HG03521 (cell line): ENCODE measurements at regions not wholly inside any gene's neighbourhood (a gene's known extent, or its start where the extent isn't known, plus 50 kb on each side); places are given as distances from the start of the nearest gene placed in this dataset.

Source experiments
- ATAC-seq: cut with Tn5 transposase; IDR thresholded peaks from one replicate; pipeline ENCODE4 v1.9.1; 2021; ENCODE audit warnings: mild to moderate bottlenecking, moderate library complexity; ENCODE audit not compliant: unreplicated experiment

- ATAC-seq, result no peak
Measured at GRCh38 chr2:12964904-12965539, 248.3 kb downstream of the TRIB2 start.

GRCh38 chr2:12965540-12966269 lies 249.0 kb downstream of the TRIB2 start:
- no peak for ATAC-seq

- no peak for ATAC-seq
Measured at GRCh38 chr2:12967804-12968203, 251.1 kb downstream of the TRIB2 start.

- no peak for ATAC-seq
Measured at GRCh38 chr2:12968399-12968798, 251.7 kb downstream of the TRIB2 start.

GRCh38 chr2:12970861-12971260 lies 254.1 kb downstream of the TRIB2 start:
- ATAC-seq, result no peak

- ATAC-seq, result no peak
Measured at GRCh38 chr2:12971581-12972365, 255.0 kb downstream of the TRIB2 start.

- no peak for ATAC-seq
Measured at GRCh38 chr2:12978066-12978835, 261.5 kb downstream of the TRIB2 start.

GRCh38 chr2:12979066-12979465 lies 262.3 kb downstream of the TRIB2 start:
- no peak for ATAC-seq

GRCh38 chr2:12980817-12981216 lies 264.1 kb downstream of the TRIB2 start:
- no peak for ATAC-seq

GRCh38 chr2:12982149-12982584 lies 265.4 kb downstream of the TRIB2 start:
- no peak for ATAC-seq

- ATAC-seq, result no peak
Measured at GRCh38 chr2:12987246-12987645, 270.5 kb downstream of the TRIB2 start.

GRCh38 chr2:12988279-12988678 lies 271.5 kb downstream of the TRIB2 start:
- ATAC-seq, result no peak

GRCh38 chr2:12990523-12990922 lies 273.8 kb downstream of the TRIB2 start:
- ATAC-seq, result no peak

GRCh38 chr2:12998685-12999084 lies 281.9 kb downstream of the TRIB2 start:
- no peak for ATAC-seq

GRCh38 chr2:13000664-13001363 lies 284.1 kb downstream of the TRIB2 start:
- ATAC-seq, result no peak

GRCh38 chr2:13001408-13001807 lies 284.7 kb downstream of the TRIB2 start:
- no peak for ATAC-seq

- ATAC-seq, result no peak
Measured at GRCh38 chr2:13002536-13003331, 286.0 kb downstream of the TRIB2 start.

GRCh38 chr2:13003500-13003899 lies 286.8 kb downstream of the TRIB2 start:
- ATAC-seq, result no peak

- ATAC-seq, result no peak
Measured at GRCh38 chr2:13005048-13005447, 288.3 kb downstream of the TRIB2 start.
